ENCODE measurements at regions not wholly inside any gene's neighbourhood (a gene's known extent, or its start where the extent isn't known, plus 50 kb on each side); places are given as distances from the start of the nearest gene placed in this dataset.

- Histone ChIP-seq H3K4me3 (ENCODE audit: low read depth in 2 of 2, low read length in 1 of 2) (no peak overlapping the region), H3K9me2 (no peaks in the 10 kb centered on the region), H2AFZ (ENCODE audit: low read depth) (no peak overlapping the region), H3K4me1 (ENCODE audit: control insufficient read depth in 1 of 2, insufficient read depth in 2 of 2, low read depth in 1 of 2, low read length in 1 of 2) (peaks cover 0 to 2% of the 10 kb centered on the region in 2 experiments; a peak in 2 of 4 replicates), H3K27me3 (ENCODE audit: insufficient read depth) (peaks cover 13% of the 10 kb centered on the region; the same call in 1 of the 2 replicates), H3F3A (replicated peaks; ENCODE audit: insufficient read depth) (no peaks in the 10 kb centered on the region), H4K20me1 (ENCODE audit: insufficient read depth) (no peaks in the 10 kb centered on the region), H3K4me2 (no peak overlapping the region), H3K79me2 (ENCODE audit: insufficient read depth) (no peaks in the 10 kb centered on the region), H3K9ac (no peak overlapping the region), H3K36me3 (replicated peaks in 1 of 2; ENCODE audit: control insufficient read depth in 1 of 2, insufficient read depth in 2 of 2, low read length in 1 of 2) (no peaks in the 10 kb centered on the region), H3K27ac (ENCODE audit: low read depth in 2 of 2, low read length in 1 of 2) (no peak overlapping the region), H3K9me3 (no peaks in the 10 kb centered on the region)
- CTCF ChIA-PET, result interaction anchor here (1.5 kb wide), 1 partner anchor 9 kb away, joined by 3 read pairs; no protein-coding TSS in a partner anchor
- TF ChIP-seq TAF1 (IDR thresholded peaks at IDR 0.05; ENCODE audit: borderline replicate concordance, low read depth, low read length), result no peak
- DNase-seq, result no peak
- POLR2A ChIA-PET, result no interaction called here
- 35% methylated on average over 2 of the region's 2 CpGs for WGBS (ENCODE audit: low lambda C conversion rate)
These were observed 116.1 kb upstream of the PALS2 start for GRCh38 chr7:24457219-24457558.

GRCh38 chr7:24462117-24462516 is 111.1 kb upstream of the PALS2 start:
- Histone ChIP-seq H3K27ac (ENCODE audit: low read depth in 2 of 2, low read length in 1 of 2) (no peak overlapping the region), H3K36me3 (replicated peaks in 1 of 2; ENCODE audit: control insufficient read depth in 1 of 2, insufficient read depth in 2 of 2, low read length in 1 of 2) (no peaks in the 10 kb centered on the region), H3K4me2 (no peak overlapping the region), H3K9me2 (no peaks in the 10 kb centered on the region), H3K9ac (no peak overlapping the region), H4K20me1 (ENCODE audit: insufficient read depth) (no peaks in the 10 kb centered on the region), H2AFZ (ENCODE audit: low read depth) (no peak overlapping the region), H3K9me3 (no peaks in the 10 kb centered on the region), H3K27me3 (ENCODE audit: insufficient read depth) (peaks cover 19% of the 10 kb centered on the region; the same call in 1 of the 2 replicates), H3K4me3 (ENCODE audit: low read depth in 2 of 2, low read length in 1 of 2) (no peak overlapping the region), H3K79me2 (ENCODE audit: insufficient read depth) (no peaks in the 10 kb centered on the region), H3F3A (replicated peaks; ENCODE audit: insufficient read depth) (no peaks in the 10 kb centered on the region), H3K4me1 (ENCODE audit: control insufficient read depth in 1 of 2, insufficient read depth in 2 of 2, low read depth in 1 of 2, low read length in 1 of 2) (peaks cover 0 to 6% of the 10 kb centered on the region in 2 experiments; a peak in 2 of 4 replicates)
- TF ChIP-seq RXRA (IDR thresholded peaks at IDR 0.05; ENCODE audit: borderline replicate concordance, low read depth) (no peak), IRF3 (IDR thresholded peaks at IDR 0.05; ENCODE audit: low read depth, low read length) (no peak), EP300 (IDR thresholded peaks at IDR 0.05; ENCODE audit: borderline replicate concordance in 1 of 2, low read depth in 1 of 2, low read length in 1 of 2) (no peak), CTCF (IDR thresholded peaks at IDR 0.05) (no peak), RAD21 (IDR thresholded peaks at IDR 0.05; ENCODE audit: low read length) (no peak), TEAD4 (IDR thresholded peaks at IDR 0.05; ENCODE audit: borderline replicate concordance, insufficient read depth) (no peak), TCF12 (IDR thresholded peaks at IDR 0.05) (no peak), GABPA (IDR thresholded peaks at IDR 0.05; ENCODE audit: low read depth) (no peak), FOXJ3 (CRISPR knock-in tag; IDR thresholded peaks at IDR 0.05) (no peak), ZBTB33 (IDR thresholded peaks at IDR 0.05; ENCODE audit: borderline replicate concordance, low read depth) (no peak), CHD2 (IDR thresholded peaks at IDR 0.05; ENCODE audit: low read length, partially characterized antibody) (no peak), MAX (IDR thresholded peaks at IDR 0.05; ENCODE audit: low read depth) (no peak), NRF1 (IDR thresholded peaks at IDR 0.05; ENCODE audit: low read depth, low read length) (no peak), REST (IDR thresholded peaks at IDR 0.05; ENCODE audit: low read depth, low read length) (no peak), YY1 (IDR thresholded peaks at IDR 0.05; ENCODE audit: low read depth) (no peak), MEF2A (IDR thresholded peaks at IDR 0.05; ENCODE audit: borderline replicate concordance, low read depth) (no peak), ELF1 (IDR thresholded peaks at IDR 0.05) (no peak), SMC3 (IDR thresholded peaks at IDR 0.05; ENCODE audit: low read depth, low read length) (no peak)
- POLR2A ChIA-PET, result no interaction called here
- CTCF ChIA-PET, result interaction anchor here (1.0 kb wide), 1 partner anchor 9 kb away, joined by 3 read pairs; no protein-coding TSS in a partner anchor
- WGBS (ENCODE audit: low lambda C conversion rate), result 30% methylated on average over 2 of the region's 2 CpGs
- no peak for DNase-seq

All from SK-N-SH (cell line).